SK-N-MC (cell line): ENCODE measurements at regions not wholly inside any gene's neighbourhood (a gene's known extent, or its start where the extent isn't known, plus 50 kb on each side); places are given as distances from the start of the nearest gene placed in this dataset.

Experiments
- EZH2 ChIP-seq: fragments of 200-600 bp; sonication (generic); IDR thresholded peaks from one replicate; pipeline ENCODE4 v1.6.1; 2017; ENCODE audit warnings: antibody characterized with exemption
- POLR2AphosphoS5 ChIP-seq: IDR thresholded peaks from 2 replicates; pipeline ENCODE4 v1.6.1; 2012; ENCODE audit warnings: mild to moderate bottlenecking, low read depth, low read length, borderline replicate concordance

DNA sequence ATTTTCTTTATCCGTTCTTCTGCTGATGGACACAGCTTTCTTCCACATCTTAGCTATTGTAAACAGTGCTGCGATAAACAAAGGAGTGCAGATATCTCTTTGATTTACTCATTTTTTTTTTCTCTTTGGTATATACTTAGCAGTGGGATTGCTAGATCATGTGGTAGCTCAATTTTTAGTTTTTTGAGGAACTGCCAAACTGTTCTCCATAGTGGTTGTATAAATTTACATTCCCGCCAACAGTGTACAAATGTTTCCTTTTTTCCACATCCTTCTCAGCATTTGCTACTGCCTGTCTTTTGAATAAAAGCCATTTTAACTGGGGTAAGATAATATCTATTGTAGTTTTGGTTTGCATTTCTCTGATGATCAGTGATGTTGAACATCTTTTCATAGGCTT, 196.8 kb upstream of the ZNF717 start:
- TF ChIP-seq EZH2, result no peak
- no peak for TF ChIP-seq POLR2AphosphoS5
